ENCODE measurements at regions not wholly inside any gene's neighbourhood (a gene's known extent, or its start where the extent isn't known, plus 50 kb on each side); places are given as distances from the start of the nearest gene placed in this dataset.
A peak's percentile ranks its signal among the peaks of the same experiment; 100 is the strongest.

GRCh38 chr6:44062105-44062770, 65.0 kb downstream of the MRPL14 start:
- intact Hi-C loops (cut with micrococcal nuclease; ENCODE audit: unreplicated experiment) (no loop called here), in situ Hi-C loops (cut with MboI) (no loop called here)
- ATAC-seq, result no peak
- SMC1A ChIA-PET (ENCODE audit: uncharacterized antibody, unreplicated experiment), result interaction anchor here (0.6 to 3.0 kb wide), 4 partner anchors 10 to 432 kb away, joined by 3 to 18 read pairs (median 4); no protein-coding TSS in a partner anchor
- RAD21 ChIA-PET (ENCODE audit: unreplicated experiment), result interaction anchor here (0.8 to 1.9 kb wide), 8 partner anchors 12 to 395 kb away, joined by 3 to 6 read pairs (median 4); partner anchors contain the start of gene VEGFA
- H3K9ac ChIP-seq (ENCODE audit: control insufficient read depth, insufficient read depth, low read length), result no peak overlapping the region
- H3K4me3 ChIP-seq, result no peak overlapping the region
- FAIRE-seq, result no peak
- H3K27me3 ChIP-seq (replicated peaks in 1 of 2; ENCODE audit: control insufficient read depth in 2 of 2, insufficient read depth in 2 of 2, low read length in 1 of 2), result no peaks in the 10 kb centered on the region
- no peak for DNase-seq (ENCODE audit: low read depth, low spot score)
- no peaks in the 10 kb centered on the region for H4K20me1 ChIP-seq (ENCODE audit: control insufficient read depth, insufficient read depth)
- H3K9me3 ChIP-seq (replicated peaks; ENCODE audit: control insufficient read depth, insufficient read depth, low read length), result no peaks in the 10 kb centered on the region; the same call in 2 of the 3 replicates
- no peak overlapping the region for H3K27ac ChIP-seq (ENCODE audit: control insufficient read depth, insufficient read depth)
- H3K4me2 ChIP-seq (ENCODE audit: control insufficient read depth, insufficient read depth), result no peak overlapping the region
- no peak overlapping the region for H2AFZ ChIP-seq (ENCODE audit: control insufficient read depth, low read depth, low read length)
- 75% methylated on average over 3 of the region's 3 CpGs for WGBS (ENCODE audit: insufficient coverage, insufficient replicate concordance, low lambda C conversion rate, missing lambda C conversion rate)
- POLR2A ChIA-PET, result interaction anchor here (0.7 to 2.4 kb wide), 4 partner anchors 11 to 68 kb away, joined by 3 to 13 read pairs (median 7); no protein-coding TSS in a partner anchor
- no TSS peak for BruUV-seq (replicated peaks)
- H3K36me3 ChIP-seq (ENCODE audit: control insufficient read depth in 2 of 2, insufficient read depth in 2 of 2, low read length in 1 of 2), result no peaks in the 10 kb centered on the region
- H3K79me2 ChIP-seq (ENCODE audit: control insufficient read depth, insufficient read depth, low read length), result no peaks in the 10 kb centered on the region
- peaks cover 47% of the 10 kb centered on the region for H3K4me1 ChIP-seq (ENCODE audit: control insufficient read depth, insufficient read depth, low read length)
- CTCF ChIA-PET, result interaction anchor here (0.9 to 5.9 kb wide), 10 partner anchors 11 to 292 kb away, joined by 3 to 50 read pairs (median 4); partner anchors contain the start of gene VEGFA
- TF ChIP-seq CREM (IDR thresholded peaks at IDR 0.05; ENCODE audit: low read depth), result no peak
- TF ChIP-seq HDGF (IDR thresholded peaks at IDR 0.05), result no peak
- no peak for TF ChIP-seq KDM1A (IDR thresholded peaks at IDR 0.05; ENCODE audit: borderline replicate concordance)
- no peak for TF ChIP-seq PML (IDR thresholded peaks at IDR 0.05; ENCODE audit: low read length)
- no peak for TF ChIP-seq EGR1 (IDR thresholded peaks at IDR 0.05; ENCODE audit: borderline replicate concordance in 1 of 2, low read depth in 2 of 2, low read length in 2 of 2)
- TF ChIP-seq MEF2B (IDR thresholded peaks at IDR 0.05; ENCODE audit: partially characterized antibody, poor library complexity, severe bottlenecking), result peak; percentile 59
- TF ChIP-seq MYB (IDR thresholded peaks at IDR 0.05; ENCODE audit: borderline replicate concordance, low read depth, low read length), result no peak
- TF ChIP-seq MAX (IDR thresholded peaks at IDR 0.05; ENCODE audit: low read depth, low read length), result no peak
- TF ChIP-seq NFYA (IDR thresholded peaks at IDR 0.05; ENCODE audit: borderline replicate concordance, low read depth, low read length), result no peak
- no peak for TF ChIP-seq E2F4 (IDR thresholded peaks at IDR 0.05; ENCODE audit: low read depth, low read length)
- TF ChIP-seq RCOR1 (conservative IDR thresholded peaks at IDR 0.05; ENCODE audit: low read depth, low read length), result no peak
- TF ChIP-seq RELA (IDR thresholded peaks at IDR 0.05; ENCODE audit: borderline replicate concordance, partially characterized antibody), result no peak
- no peak for TF ChIP-seq CEBPB (IDR thresholded peaks at IDR 0.05; ENCODE audit: borderline replicate concordance in 1 of 2, low read depth in 2 of 2, low read length in 2 of 2)
- TF ChIP-seq LARP7 (IDR thresholded peaks at IDR 0.05), result no peak
- 0 out of 2 replicates have a peak, but pooled peaks have one; percentile 15 for TF ChIP-seq GATAD2B (conservative IDR thresholded peaks at IDR 0.05; ENCODE audit: low read depth)
- peak in 1 of 2 experiments; percentile 18; a peak in 1 of 4 replicates for TF ChIP-seq IKZF2 (IDR thresholded peaks at IDR 0.05)
- no peak for TF ChIP-seq MLLT1 (IDR thresholded peaks at IDR 0.05)
- TF ChIP-seq CEBPZ (IDR thresholded peaks at IDR 0.05; ENCODE audit: low read depth, low read length), result no peak
- TF ChIP-seq ASH2L (IDR thresholded peaks at IDR 0.05; ENCODE audit: borderline replicate concordance, low read depth), result no peak
